Mesothelial cell of epicardium (in vitro differentiated cells): ENCODE measurements at regions not wholly inside any gene's neighbourhood (a gene's known extent, or its start where the extent isn't known, plus 50 kb on each side); places are given as distances from the start of the nearest gene placed in this dataset.

ENCODE experiments used
- DNase-seq, 2 experiments: peaks; one replicate each; pipeline ENCODE4 v3.0.0; 2021; ENCODE audit warnings: low spot score in 2 of 2; ENCODE audit not compliant: unreplicated experiment in 2 of 2
- H3K27ac Mint-ChIP-seq: 2 replicates; pipeline ENCODE4 v1.8.0; 2021; ENCODE audit warnings: mixed read lengths
- H3K27me3 Mint-ChIP-seq: 2 replicates; pipeline ENCODE4 v1.8.0; 2021; ENCODE audit warnings: low read depth, mixed read lengths
- H3K36me3 Mint-ChIP-seq: 2 replicates; pipeline ENCODE4 v1.8.0; 2021; ENCODE audit warnings: mixed read lengths
- H3K4me1 Mint-ChIP-seq: 2 replicates; pipeline ENCODE4 v1.8.0; 2021; ENCODE audit warnings: mixed read lengths
- H3K4me3 Mint-ChIP-seq: 2 replicates; pipeline ENCODE4 v1.8.0; 2021; ENCODE audit warnings: mild to moderate bottlenecking, moderate library complexity, mixed read lengths
- H3K9me3 Mint-ChIP-seq: 2 replicates; pipeline ENCODE4 v1.8.0; 2021; ENCODE audit warnings: mixed read lengths
- TF ChIP-seq, protein P1 (sequence below): fragments of 200-600 bp; sonication (generic); IDR thresholded peaks from one replicate; pipeline ENCODE4 v1.5.0; 2021; ENCODE audit warnings: antibody characterized with exemption; ENCODE audit not compliant: unreplicated experiment

DNA sequence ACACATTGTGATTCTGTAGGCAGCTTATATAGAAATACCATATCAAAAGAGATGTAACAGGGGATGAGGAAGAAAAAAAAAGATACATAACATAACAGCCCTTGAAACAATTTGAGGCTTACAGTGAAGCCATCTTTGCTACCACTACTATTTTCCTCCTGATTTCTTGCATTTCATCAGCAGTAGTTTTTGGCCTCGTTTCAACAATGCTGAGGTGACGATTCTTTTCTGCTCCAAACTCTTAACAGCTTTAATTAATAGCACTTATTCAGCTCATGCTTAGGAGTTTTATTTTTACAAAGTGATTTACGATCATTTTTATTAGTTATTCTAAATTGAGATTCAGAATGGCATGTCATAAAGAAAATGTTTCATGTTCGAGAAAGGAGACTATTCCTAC, 163.2 kb downstream of the DCK start:
- Mint-ChIP-seq H3K4me3 (no peak overlapping the region), H3K36me3 (no peaks in the 10 kb centered on the region), H3K9me3 (no peaks in the 10 kb centered on the region), H3K27ac (no peak overlapping the region), H3K4me1 (peaks cover 27% of the 10 kb centered on the region), H3K27me3 (peaks cover 3% of the 10 kb centered on the region)
- TF ChIP-seq, protein P1, sequence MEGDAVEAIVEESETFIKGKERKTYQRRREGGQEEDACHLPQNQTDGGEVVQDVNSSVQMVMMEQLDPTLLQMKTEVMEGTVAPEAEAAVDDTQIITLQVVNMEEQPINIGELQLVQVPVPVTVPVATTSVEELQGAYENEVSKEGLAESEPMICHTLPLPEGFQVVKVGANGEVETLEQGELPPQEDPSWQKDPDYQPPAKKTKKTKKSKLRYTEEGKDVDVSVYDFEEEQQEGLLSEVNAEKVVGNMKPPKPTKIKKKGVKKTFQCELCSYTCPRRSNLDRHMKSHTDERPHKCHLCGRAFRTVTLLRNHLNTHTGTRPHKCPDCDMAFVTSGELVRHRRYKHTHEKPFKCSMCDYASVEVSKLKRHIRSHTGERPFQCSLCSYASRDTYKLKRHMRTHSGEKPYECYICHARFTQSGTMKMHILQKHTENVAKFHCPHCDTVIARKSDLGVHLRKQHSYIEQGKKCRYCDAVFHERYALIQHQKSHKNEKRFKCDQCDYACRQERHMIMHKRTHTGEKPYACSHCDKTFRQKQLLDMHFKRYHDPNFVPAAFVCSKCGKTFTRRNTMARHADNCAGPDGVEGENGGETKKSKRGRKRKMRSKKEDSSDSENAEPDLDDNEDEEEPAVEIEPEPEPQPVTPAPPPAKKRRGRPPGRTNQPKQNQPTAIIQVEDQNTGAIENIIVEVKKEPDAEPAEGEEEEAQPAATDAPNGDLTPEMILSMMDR = no peak
- no peak for DNase-seq

DNA sequence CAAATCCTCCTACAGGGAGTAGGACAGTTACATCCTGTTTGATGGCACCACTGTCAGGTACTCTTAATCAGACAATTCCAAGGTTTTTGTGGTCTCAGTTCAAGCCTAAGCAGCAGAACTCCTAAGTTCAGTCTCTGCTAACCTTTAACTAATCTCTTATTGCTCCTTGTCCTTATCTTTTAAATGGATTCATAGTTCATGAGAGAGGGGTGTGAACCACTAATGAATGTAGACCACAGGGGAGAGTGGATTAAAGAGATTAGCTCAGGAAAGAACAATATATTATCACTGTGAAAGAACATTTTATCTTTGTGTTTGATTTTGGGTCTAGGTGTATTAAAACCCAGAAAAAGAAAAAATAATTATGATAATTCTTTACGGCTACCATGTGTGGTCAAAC, 168.9 kb downstream of the DCK start:
- H3K36me3 Mint-ChIP-seq = no peaks in the 10 kb centered on the region
- DNase-seq = no peak
- no peaks in the 10 kb centered on the region for H3K27me3 Mint-ChIP-seq
- H3K4me3 Mint-ChIP-seq = no peak overlapping the region
- H3K9me3 Mint-ChIP-seq = peaks cover 4% of the 10 kb centered on the region
- TF ChIP-seq, protein P1 = no peak
- peaks cover 24% of the 10 kb centered on the region for H3K4me1 Mint-ChIP-seq
- H3K27ac Mint-ChIP-seq = no peak overlapping the region

DNA sequence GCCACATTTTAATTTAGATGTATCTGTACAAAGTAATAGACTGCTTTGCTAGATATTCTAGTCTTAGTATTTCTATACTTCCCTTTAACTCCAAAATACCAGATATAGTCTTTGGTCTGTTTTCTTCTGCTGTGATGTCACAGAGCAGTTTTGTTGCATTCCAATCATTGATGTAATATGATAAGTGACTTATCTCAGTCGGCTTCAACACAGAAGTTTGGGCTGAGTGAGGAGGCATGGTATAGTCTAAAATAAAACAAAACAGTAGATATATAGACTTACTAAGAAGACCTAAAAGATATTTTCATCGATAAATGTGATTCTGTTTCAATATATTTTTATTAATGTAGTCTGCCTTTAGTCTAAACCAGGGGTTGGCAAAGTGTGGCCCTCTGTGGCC, 169.9 kb downstream of the DCK start:
- Mint-ChIP-seq H3K9me3 (peaks cover 4% of the 10 kb centered on the region), H3K36me3 (no peaks in the 10 kb centered on the region), H3K4me1 (peaks cover 20% of the 10 kb centered on the region), H3K27me3 (no peaks in the 10 kb centered on the region), H3K4me3 (no peak overlapping the region), H3K27ac (peak overlapping the region; percentile 54)
- no peak for DNase-seq
- TF ChIP-seq, protein P1 = no peak

DNA sequence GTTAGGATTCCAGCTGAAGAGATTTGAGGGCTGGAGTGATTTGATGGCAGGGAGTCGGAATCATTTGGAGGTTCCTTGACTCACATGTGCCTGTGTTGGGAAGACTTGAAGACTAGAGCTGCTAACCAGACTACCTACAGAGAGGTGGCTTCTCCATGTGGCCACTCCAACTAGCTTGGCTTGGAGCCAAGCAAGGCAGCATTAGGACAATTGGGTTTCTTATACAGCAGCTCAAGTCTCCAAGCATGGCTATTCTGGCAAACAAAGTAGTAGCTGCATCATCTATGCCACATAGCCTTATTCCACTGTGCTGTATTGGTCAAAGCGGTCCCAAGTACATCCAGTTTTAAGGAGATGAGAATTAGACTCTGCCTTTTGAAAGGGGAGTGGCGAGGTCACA, 171.7 kb upstream of the SLC4A4 start:
- Mint-ChIP-seq H3K27me3 (no peaks in the 10 kb centered on the region), H3K9me3 (peaks cover 11% of the 10 kb centered on the region), H3K36me3 (no peaks in the 10 kb centered on the region), H3K4me3 (no peak overlapping the region), H3K4me1 (peaks cover 8% of the 10 kb centered on the region), H3K27ac (no peak overlapping the region)
- DNase-seq = no peak
- TF ChIP-seq, protein P1 = no peak

DNA sequence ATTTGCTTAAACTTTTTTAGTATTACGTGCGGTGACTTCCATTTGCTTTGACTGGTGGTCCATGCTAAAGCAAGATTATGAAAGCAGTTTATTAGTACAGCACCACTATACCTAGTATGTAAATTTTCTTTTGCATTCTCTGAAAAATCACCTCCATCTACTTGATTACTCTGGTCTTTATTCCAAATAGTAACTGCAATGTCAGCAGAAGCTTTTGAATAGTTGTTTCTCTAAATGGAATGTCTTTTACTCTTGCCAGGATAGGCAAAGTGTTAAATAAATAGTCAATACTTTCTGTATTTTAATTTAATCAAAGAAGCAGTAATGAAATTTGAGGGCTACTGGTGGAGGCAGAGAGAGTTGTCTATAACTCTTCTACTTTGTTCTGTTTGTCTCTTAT, 167.2 kb upstream of the SLC4A4 start:
- H3K4me3 Mint-ChIP-seq = no peak overlapping the region
- TF ChIP-seq, protein P1 = no peak
- DNase-seq = no peak

DNA sequence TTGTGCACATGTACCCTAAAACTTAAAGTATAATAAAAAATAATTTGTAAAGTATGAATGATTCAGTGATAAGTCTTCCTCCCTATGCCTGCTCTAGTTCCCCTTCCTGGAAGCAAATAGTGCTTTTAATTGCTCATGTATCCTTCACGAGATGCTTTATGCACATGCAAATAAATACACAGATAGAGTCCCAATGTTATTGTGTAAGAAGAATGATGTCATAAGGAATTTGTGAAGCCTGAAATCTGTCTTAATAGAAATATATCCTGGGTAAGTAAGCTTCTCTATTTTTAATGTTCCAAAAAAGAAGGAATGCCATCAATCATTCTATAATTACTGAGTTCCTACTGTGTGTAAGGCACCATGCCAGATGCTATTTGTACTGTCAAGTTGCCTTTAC, 157.5 kb upstream of the SLC4A4 start:
- H3K27ac Mint-ChIP-seq = no peak overlapping the region
- peaks cover 5% of the 10 kb centered on the region for H3K27me3 Mint-ChIP-seq
- TF ChIP-seq, protein P1 = no peak
- no peak overlapping the region for H3K4me3 Mint-ChIP-seq
- H3K4me1 Mint-ChIP-seq = peaks cover 18% of the 10 kb centered on the region
- no peak for DNase-seq
- peaks cover 2% of the 10 kb centered on the region for H3K9me3 Mint-ChIP-seq
- H3K36me3 Mint-ChIP-seq = no peaks in the 10 kb centered on the region

More for the DNA sequence above, 167.2 kb upstream of the SLC4A4 start:
- H3K36me3 Mint-ChIP-seq = no peaks in the 10 kb centered on the region
- no peak overlapping the region for H3K27ac Mint-ChIP-seq
- H3K9me3 Mint-ChIP-seq = peaks cover 15% of the 10 kb centered on the region
- H3K4me1 Mint-ChIP-seq = no peaks in the 10 kb centered on the region
- H3K27me3 Mint-ChIP-seq = no peaks in the 10 kb centered on the region
